ENCODE measurements at regions not wholly inside any gene's neighbourhood (a gene's known extent, or its start where the extent isn't known, plus 50 kb on each side); places are given as distances from the start of the nearest gene placed in this dataset.

- no peaks in the 10 kb centered on the region for H3K9me3 ChIP-seq (ENCODE audit: low read depth, low read length)
Measured at GRCh38 chr3:23686519-23686918, 119.2 kb upstream of the UBE2E1 start.

DNA sequence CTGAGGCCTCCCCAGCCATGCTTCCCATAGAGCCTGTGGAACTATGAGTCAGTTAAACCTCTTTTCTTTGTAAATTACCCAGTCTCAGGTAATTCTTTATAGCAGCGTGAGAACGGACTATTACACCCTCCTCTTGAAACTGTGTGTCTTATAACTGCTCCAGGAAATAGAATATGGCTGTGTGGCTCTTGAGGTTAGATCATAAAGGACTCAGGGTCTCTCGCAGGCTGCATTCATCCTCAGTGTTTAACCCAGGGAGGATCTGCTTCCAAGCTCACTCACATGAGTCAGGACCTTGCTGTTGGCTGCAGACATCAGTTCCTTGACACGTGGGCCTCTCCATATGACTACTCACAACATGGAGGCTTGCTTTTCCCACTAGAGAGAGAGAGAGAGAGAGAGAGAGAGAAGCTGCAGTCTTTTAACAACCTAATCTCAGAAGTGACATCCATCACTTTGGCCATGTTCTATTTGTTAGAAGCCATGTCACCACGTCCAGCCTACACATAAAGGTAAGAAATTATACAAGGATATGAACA lies 114.3 kb upstream of the UBE2E1 start:
- H3K4me3 ChIP-seq (ENCODE audit: insufficient read depth, low read length), result no peak overlapping the region
- no peaks in the 10 kb centered on the region for H3K9me3 ChIP-seq (ENCODE audit: low read depth, low read length)
- H3K4me2 ChIP-seq (ENCODE audit: insufficient read depth, low read length), result no peak overlapping the region
- no peaks in the 10 kb centered on the region for H3K36me3 ChIP-seq (ENCODE audit: insufficient read depth, low read length)
- TF ChIP-seq, protein P1, sequence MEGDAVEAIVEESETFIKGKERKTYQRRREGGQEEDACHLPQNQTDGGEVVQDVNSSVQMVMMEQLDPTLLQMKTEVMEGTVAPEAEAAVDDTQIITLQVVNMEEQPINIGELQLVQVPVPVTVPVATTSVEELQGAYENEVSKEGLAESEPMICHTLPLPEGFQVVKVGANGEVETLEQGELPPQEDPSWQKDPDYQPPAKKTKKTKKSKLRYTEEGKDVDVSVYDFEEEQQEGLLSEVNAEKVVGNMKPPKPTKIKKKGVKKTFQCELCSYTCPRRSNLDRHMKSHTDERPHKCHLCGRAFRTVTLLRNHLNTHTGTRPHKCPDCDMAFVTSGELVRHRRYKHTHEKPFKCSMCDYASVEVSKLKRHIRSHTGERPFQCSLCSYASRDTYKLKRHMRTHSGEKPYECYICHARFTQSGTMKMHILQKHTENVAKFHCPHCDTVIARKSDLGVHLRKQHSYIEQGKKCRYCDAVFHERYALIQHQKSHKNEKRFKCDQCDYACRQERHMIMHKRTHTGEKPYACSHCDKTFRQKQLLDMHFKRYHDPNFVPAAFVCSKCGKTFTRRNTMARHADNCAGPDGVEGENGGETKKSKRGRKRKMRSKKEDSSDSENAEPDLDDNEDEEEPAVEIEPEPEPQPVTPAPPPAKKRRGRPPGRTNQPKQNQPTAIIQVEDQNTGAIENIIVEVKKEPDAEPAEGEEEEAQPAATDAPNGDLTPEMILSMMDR (IDR thresholded peaks at IDR 0.05; ENCODE audit: extremely low read depth, low read depth, low read length), result no peak
- no peaks in the 10 kb centered on the region for H3K79me2 ChIP-seq (ENCODE audit: insufficient read depth, low read length)
- H4K20me1 ChIP-seq (ENCODE audit: insufficient read depth, low read length), result no peaks in the 10 kb centered on the region
- H3K27ac ChIP-seq (ENCODE audit: low read depth, low read length), result no peak overlapping the region
- peak overlapping the region; percentile 48 for H2AFZ ChIP-seq (ENCODE audit: low read length)
- H3K4me1 ChIP-seq (ENCODE audit: insufficient read depth, low read length), result peaks cover 1% of the 10 kb centered on the region
- no peaks in the 10 kb centered on the region for H3K27me3 ChIP-seq (ENCODE audit: insufficient read depth, low read length)
- DNase-seq (ENCODE audit: insufficient read length, low spot score, missing footprints), result no peak

More at GRCh38 chr3:23686519-23686918, 119.2 kb upstream of the UBE2E1 start:
- H4K20me1 ChIP-seq (ENCODE audit: insufficient read depth, low read length), result no peaks in the 10 kb centered on the region
- TF ChIP-seq, protein P1 (IDR thresholded peaks at IDR 0.05; ENCODE audit: extremely low read depth, low read depth, low read length), result no peak
- peaks cover 16% of the 10 kb centered on the region for H3K4me1 ChIP-seq (ENCODE audit: insufficient read depth, low read length)
- H3K27me3 ChIP-seq (ENCODE audit: insufficient read depth, low read length), result no peaks in the 10 kb centered on the region
- H3K36me3 ChIP-seq (ENCODE audit: insufficient read depth, low read length), result no peaks in the 10 kb centered on the region
- no peak for DNase-seq (ENCODE audit: insufficient read length, low spot score, missing footprints)
- H3K27ac ChIP-seq (ENCODE audit: low read depth, low read length), result peak overlapping the region; percentile 4
- no peak overlapping the region for H2AFZ ChIP-seq (ENCODE audit: low read length)
- H3K4me2 ChIP-seq (ENCODE audit: insufficient read depth, low read length), result no peak overlapping the region
- no peak overlapping the region for H3K4me3 ChIP-seq (ENCODE audit: insufficient read depth, low read length)
- H3K79me2 ChIP-seq (ENCODE audit: insufficient read depth, low read length), result no peaks in the 10 kb centered on the region

DNA sequence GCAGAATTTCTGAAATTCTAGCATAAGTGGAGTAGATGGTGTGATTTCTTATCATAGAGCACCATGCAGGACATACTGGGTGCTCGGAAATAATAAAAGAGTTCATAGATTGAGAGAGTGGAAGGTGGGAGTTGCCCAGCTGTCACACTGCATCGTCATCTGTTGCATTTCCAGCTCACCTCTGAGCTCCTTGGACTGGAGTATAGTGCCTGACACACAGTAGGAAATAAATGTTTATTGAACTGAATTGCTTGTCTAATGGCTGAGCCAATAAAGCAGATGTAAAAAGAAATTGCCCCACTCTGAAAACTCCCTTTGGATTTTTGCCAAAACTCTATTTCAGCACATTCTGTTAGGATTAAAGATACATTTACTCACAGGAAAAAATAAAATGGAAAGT lies 108.9 kb upstream of the UBE2E1 start:
- Histone ChIP-seq H2AFZ (ENCODE audit: low read length) (no peak overlapping the region), H3K79me2 (ENCODE audit: insufficient read depth, low read length) (no peaks in the 10 kb centered on the region), H3K27ac (ENCODE audit: low read depth, low read length) (no peak overlapping the region), H3K27me3 (ENCODE audit: insufficient read depth, low read length) (no peaks in the 10 kb centered on the region), H4K20me1 (ENCODE audit: insufficient read depth, low read length) (no peaks in the 10 kb centered on the region), H3K9me3 (ENCODE audit: low read depth, low read length) (no peaks in the 10 kb centered on the region), H3K4me1 (ENCODE audit: insufficient read depth, low read length) (no peaks in the 10 kb centered on the region), H3K36me3 (ENCODE audit: insufficient read depth, low read length) (no peaks in the 10 kb centered on the region), H3K4me2 (ENCODE audit: insufficient read depth, low read length) (no peak overlapping the region), H3K4me3 (ENCODE audit: insufficient read depth, low read length) (no peak overlapping the region)
- TF ChIP-seq, protein P1 (IDR thresholded peaks at IDR 0.05; ENCODE audit: extremely low read depth, low read depth, low read length), result no peak
- DNase-seq (ENCODE audit: insufficient read length, low spot score, missing footprints), result no peak

DNA sequence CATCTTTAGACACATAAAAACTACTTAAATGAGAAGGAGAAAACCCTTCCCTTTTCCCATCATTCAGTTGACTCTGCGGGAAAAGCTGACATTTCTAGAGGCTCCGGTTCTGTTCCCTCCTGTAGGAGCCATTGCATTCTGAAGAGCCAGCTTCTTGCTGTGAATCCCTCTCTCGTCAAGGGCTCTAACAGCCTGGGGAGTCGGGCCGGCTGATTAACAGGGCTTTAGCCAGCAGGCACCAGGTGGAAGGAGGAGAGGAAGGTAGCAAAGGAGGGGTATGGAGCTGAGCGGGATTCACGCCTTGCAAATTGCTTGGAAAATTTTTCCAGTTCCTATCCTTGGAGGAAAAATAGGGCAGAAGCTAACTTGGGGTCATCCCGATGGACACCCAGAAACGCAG lies 108.3 kb upstream of the UBE2E1 start:
- H3K36me3 ChIP-seq (ENCODE audit: insufficient read depth, low read length), result no peaks in the 10 kb centered on the region
- H2AFZ ChIP-seq (ENCODE audit: low read length), result no peak overlapping the region
- no peaks in the 10 kb centered on the region for H4K20me1 ChIP-seq (ENCODE audit: insufficient read depth, low read length)
- no peak for DNase-seq (ENCODE audit: insufficient read length, low spot score, missing footprints)
- no peaks in the 10 kb centered on the region for H3K79me2 ChIP-seq (ENCODE audit: insufficient read depth, low read length)
- H3K4me2 ChIP-seq (ENCODE audit: insufficient read depth, low read length), result no peak overlapping the region
- TF ChIP-seq, protein P1 (IDR thresholded peaks at IDR 0.05; ENCODE audit: extremely low read depth, low read depth, low read length), result no peak
- H3K4me1 ChIP-seq (ENCODE audit: insufficient read depth, low read length), result no peaks in the 10 kb centered on the region
- no peaks in the 10 kb centered on the region for H3K9me3 ChIP-seq (ENCODE audit: low read depth, low read length)
- H3K27me3 ChIP-seq (ENCODE audit: insufficient read depth, low read length), result no peaks in the 10 kb centered on the region
- H3K27ac ChIP-seq (ENCODE audit: low read depth, low read length), result no peak overlapping the region
- no peak overlapping the region for H3K4me3 ChIP-seq (ENCODE audit: insufficient read depth, low read length)

Data from osteoblast (primary cell).